IMR-90 (cell line): ENCODE measurements at regions not wholly inside any gene's neighbourhood (a gene's known extent, or its start where the extent isn't known, plus 50 kb on each side); places are given as distances from the start of the nearest gene placed in this dataset.

ENCODE experiments used
- CTCF ChIP-seq: conservative IDR thresholded peaks from 2 replicates; pipeline ENCODE4 v1.5.1; 2012; ENCODE audit warnings: mild to moderate bottlenecking, low read depth, low read length, improper control_type of control experiment
- ELK1 ChIP-seq: fragments of 150-350 bp; IDR thresholded peaks from 2 replicates; pipeline ENCODE4 v1.6.1; 2016; ENCODE audit warnings: low read depth, mild to moderate bottlenecking, low read length, moderate library complexity, borderline replicate concordance
- RAD21 ChIP-seq: IDR thresholded peaks from 2 replicates; pipeline ENCODE4 v1.6.1; 2012; ENCODE audit warnings: low read length, improper control_type of control experiment
- USF2 ChIP-seq: fragments of 150-350 bp; IDR thresholded peaks from 2 replicates; pipeline ENCODE4 v1.6.1; 2017; ENCODE audit warnings: mild to moderate bottlenecking, antibody characterized with exemption, low read length, low read depth

GRCh38 chr21:17185674-17186073 is 327.2 kb upstream of the CXADR start:
- TF ChIP-seq CTCF = no peak
- no peak for TF ChIP-seq RAD21
- TF ChIP-seq ELK1 = no peak
- TF ChIP-seq USF2 = no peak
